SU-DHL-6 (cell line): ENCODE measurements at regions not wholly inside any gene's neighbourhood (a gene's known extent, or its start where the extent isn't known, plus 50 kb on each side); places are given as distances from the start of the nearest gene placed in this dataset.

ENCODE experiments used
- EZH2phosphoT487 ChIP-seq: fragments of 200-600 bp; sonication (generic), shearing (Covaris generic); conservative IDR thresholded peaks from 2 replicates; pipeline ENCODE4 v1.6.1; 2018; ENCODE audit warnings: mild to moderate bottlenecking, antibody characterized with exemption, low read length, moderate library complexity, mixed read lengths
- TF ChIP-seq, protein P1 (sequence below): fragments of 200-600 bp; sonication (generic); IDR thresholded peaks from one replicate; pipeline ENCODE4 v1.5.1; 2017; ENCODE audit warnings: antibody characterized with exemption, mild to moderate bottlenecking, low read length, moderate library complexity; ENCODE audit not compliant: insufficient read depth, poor library complexity, severe bottlenecking

DNA sequence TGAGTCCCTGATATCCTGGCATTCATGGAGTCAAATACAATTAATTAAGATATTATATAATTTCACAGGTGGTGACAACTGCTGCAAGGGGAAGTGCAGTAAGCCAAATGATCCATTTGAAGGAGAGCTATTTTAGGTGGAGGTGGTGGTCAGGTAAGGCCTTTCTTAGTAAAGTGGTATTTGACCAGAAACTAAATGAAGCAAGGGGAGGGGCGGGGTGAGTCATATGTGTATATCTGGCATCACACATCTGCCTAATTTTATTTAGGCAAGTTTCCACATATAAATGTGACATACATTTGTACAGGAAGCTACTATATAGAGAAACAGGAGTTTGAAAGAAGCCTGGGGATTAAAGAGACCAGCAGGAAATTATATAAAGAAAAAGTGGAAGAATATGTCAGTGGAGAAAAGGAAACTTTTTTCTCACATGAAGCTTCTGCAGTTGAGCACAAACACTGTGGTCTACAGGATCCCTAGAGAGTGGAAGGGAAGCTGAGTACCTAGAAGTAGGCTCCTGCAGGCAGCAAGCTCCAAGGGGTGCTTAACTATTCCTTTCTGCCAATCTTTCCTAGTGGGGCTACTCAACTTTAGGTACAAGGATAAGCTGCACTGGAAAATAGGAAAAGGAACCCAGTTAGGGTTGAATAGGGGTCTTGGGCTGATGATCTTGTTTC is 99.6 kb downstream of the OGFRL1 start:
- TF ChIP-seq, protein P1, sequence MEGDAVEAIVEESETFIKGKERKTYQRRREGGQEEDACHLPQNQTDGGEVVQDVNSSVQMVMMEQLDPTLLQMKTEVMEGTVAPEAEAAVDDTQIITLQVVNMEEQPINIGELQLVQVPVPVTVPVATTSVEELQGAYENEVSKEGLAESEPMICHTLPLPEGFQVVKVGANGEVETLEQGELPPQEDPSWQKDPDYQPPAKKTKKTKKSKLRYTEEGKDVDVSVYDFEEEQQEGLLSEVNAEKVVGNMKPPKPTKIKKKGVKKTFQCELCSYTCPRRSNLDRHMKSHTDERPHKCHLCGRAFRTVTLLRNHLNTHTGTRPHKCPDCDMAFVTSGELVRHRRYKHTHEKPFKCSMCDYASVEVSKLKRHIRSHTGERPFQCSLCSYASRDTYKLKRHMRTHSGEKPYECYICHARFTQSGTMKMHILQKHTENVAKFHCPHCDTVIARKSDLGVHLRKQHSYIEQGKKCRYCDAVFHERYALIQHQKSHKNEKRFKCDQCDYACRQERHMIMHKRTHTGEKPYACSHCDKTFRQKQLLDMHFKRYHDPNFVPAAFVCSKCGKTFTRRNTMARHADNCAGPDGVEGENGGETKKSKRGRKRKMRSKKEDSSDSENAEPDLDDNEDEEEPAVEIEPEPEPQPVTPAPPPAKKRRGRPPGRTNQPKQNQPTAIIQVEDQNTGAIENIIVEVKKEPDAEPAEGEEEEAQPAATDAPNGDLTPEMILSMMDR, result no peak
- TF ChIP-seq EZH2phosphoT487, result no peak
